T1000 (cell line): ENCODE measurements at regions not wholly inside any gene's neighbourhood (a gene's known extent, or its start where the extent isn't known, plus 50 kb on each side); places are given as distances from the start of the nearest gene placed in this dataset.
A peak's percentile ranks its signal among the peaks of the same experiment; 100 is the strongest.

Source experiments
- DNase-seq: peaks from one replicate; lab custom pipeline; 2025; ENCODE audit warnings: mixed read lengths; lab: John Stamatoyannopoulos, UW

- DNase-seq: no peak
Measured at GRCh38 chr1:199700551-199700950, 327.0 kb upstream of the NR5A2 start.

DNA sequence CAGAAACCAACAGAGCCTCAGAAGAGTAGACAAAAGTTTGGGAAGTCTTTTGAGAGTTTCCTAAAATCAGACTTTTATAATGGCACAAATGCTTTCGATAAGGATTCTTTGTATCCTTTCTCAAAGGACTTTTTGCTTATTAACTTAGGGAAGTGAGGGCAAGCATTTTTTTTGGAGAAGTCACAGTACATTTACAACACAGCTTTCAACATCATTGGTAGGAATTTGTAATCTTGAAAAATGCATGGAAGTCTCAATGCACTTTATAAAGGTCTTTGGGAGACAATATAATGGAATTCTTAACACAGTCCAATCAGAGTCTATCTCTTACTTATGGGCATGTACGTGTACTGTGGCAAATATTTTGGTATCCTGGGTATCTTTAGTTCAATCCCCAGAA, 325.8 kb upstream of the NR5A2 start:
- no peak for DNase-seq

- no peak for DNase-seq
Measured at GRCh38 chr1:199704231-199704630, 323.3 kb upstream of the NR5A2 start.

DNA sequence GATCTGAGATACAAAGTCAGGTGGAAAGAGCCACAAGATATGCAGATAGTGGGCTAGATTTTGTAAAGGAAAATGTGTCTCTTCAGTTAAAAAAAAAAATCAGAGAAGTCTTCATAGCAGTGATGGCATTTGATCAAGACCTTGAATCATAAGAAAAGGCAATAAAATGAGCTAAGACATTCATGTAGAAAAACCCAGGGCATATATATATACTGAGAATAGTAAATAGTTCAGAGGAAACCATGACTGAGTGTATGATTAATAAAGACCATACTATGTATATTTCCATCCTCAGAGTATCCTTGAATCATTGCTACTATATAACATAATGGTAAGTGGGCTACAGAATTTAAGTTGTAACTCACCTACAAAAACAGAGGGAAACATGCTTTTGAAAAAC, 321.7 kb upstream of the NR5A2 start:
- DNase-seq: no peak

DNA sequence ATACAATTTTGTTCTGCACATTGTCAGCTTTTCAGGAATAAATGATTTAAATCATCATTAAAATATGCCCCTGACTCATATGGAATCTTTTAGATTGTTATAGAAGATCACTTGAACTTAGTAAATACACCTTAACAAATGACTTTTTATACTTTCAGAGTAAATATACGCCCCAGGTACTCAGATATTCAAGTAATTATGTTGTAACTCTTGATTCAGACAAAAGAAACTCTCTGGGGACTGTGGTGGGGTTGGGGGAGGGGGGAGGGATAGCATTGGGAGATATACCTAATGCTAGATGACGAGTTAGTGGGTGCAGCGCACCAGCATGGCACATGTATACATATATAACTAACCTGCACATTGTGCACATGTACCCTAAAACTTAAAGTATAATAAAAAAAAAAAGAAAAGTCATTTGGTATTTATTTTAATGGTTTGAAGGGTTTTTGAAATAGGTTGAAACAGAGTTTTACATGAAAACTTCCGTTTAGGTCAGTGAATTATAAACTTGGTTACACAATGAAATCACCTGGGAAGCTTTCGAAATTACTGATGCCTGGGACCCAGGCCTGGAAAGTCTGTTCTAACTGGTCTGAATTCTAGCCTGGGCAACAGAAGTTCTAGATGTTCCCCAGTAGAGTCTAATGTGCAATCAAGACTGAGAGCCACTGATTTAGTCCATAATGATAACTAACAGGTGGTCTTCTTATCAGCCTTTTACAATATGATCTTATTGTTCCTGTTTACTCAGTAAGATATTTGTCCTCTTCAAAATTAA, 320.5 kb upstream of the NR5A2 start:
- DNase-seq: no peak

DNA sequence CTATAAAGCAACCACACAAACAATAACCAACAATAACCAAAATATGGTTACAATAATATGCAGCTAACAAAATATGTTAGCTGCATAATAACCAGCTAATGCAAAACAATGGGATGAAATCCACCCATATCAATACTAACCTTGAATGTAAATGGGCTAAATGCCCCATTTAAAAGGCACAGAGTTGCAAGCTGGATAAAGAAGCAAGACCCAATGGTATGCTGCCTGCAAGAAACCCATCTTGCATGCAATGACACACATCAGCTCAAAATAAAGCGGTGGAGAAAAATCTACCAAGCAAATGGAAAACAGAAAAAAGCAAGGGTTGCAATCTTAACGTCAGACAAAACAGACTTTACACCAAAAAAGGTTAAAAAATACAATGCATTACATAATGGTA, 316.5 kb upstream of the NR5A2 start:
- DNase-seq: no peak

DNA sequence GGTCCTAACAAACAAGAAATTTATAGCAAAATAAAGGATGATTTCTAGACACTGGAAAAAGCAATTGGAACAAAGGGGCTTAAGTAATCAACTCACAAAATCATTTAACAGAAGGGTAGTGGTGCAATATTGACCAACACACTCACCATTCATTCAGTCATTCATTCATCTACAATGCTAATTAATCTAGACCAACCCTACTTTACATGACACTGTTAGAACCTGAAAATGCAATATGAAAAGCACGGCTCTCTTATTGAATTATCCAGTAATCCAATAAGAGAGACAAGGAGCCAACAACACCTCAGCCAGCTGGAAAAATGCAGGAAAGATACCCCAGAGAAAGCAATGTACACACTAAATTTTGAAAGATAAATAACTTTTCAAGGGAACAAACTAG, 310.8 kb upstream of the NR5A2 start:
- no peak for DNase-seq

GRCh38 chr1:199719156-199719842, 308.2 kb upstream of the NR5A2 start:
- no peak for DNase-seq

- no peak for DNase-seq
Measured at GRCh38 chr1:199720496-199720895, 307.0 kb upstream of the NR5A2 start.

DNA sequence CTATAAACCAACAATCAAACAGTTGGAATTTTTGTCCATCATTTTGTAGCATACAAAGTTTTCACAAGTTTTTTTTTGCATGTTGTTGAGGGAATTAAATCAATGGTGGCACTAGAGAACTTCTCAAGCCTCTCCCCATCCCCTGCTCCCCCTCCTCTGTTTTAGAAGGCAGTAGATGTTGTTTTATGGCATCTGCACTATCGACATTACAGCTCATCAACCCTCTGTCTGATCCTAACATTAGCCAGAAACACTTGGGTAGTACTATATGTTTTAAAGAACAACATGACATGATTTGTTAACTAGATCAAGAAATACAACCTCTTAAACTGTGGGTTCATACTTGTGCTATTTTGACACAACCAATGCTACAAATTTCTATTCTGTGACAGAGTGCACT, 306.5 kb upstream of the NR5A2 start:
- DNase-seq: no peak

DNA sequence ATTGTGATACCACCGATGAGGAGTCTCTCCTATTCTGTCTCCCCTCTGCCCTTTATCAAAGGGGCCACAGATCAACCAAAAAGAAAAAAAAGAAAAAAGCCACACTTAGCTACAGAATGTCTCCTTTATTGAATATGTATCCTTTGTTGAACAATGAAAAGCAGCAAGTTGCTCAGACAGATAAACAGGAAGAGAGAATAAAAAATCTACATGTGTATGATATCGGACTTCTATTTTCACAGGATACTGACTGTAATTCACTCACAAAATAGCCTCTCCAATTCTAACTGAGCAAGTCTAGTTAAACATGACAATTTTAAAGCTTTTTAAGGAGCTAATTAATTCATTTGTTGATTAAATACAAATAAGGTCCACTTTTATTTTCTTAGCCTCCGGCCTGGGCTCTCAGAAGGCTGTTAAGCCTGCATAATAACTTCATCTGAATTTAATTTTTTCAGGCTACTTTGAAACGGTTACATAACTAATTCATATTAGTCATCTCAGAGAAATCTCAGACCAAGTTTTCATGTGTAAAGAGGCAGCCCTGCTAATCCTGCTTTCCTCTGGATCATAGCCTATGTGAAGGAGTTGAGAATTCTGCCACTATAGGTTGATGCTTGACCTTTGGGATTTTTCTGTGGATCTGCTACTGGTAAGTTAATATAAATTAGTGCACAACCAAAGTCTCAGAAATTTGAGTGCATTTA, 304.1 kb upstream of the NR5A2 start:
- no peak for DNase-seq

DNA sequence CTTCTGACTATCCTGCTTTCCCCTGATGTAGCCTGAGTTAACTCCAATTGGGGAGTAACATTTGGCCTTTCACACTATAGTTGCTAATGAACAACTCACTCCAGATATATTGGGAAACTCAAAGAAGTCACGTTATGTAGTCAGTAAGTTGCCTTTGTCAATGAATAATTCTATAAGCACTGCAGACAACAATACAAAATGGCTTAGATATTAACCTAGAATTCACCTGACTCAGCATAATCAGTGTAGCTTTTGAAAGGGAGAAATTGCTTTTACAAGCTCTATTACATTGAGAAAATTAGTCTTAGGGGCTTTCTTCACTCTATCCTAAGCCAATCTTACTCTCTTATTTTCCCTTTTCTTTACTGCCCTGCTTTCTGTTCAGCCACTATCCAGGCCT, 303.5 kb upstream of the NR5A2 start:
- DNase-seq: no peak

DNA sequence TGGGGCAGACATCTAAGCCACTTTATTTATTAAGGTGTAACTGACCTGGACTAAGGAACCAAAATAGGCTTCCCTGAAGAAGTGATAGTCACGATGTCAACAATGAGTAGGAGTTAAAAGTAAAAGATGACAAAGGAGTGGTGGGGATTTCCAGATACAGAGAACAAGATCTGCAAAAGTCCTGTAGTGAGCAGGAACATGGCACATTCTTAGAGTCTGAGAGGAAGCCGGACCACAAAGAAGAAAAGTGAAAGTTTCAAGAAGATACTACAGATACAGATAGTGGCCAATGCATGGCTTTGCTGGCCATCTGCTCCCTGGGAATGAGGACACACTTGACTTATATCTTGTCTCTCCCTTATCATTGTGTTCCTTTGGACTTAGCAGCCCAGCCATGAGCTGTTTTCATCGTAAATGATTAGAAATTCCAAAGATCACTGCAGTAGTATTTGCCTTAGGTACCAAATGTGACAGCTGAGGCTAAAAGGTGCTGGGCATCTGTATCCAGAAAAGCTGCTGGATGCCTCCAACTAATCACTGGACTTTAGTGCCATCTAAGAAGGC, 302.4 kb upstream of the NR5A2 start:
- DNase-seq: no peak

DNA sequence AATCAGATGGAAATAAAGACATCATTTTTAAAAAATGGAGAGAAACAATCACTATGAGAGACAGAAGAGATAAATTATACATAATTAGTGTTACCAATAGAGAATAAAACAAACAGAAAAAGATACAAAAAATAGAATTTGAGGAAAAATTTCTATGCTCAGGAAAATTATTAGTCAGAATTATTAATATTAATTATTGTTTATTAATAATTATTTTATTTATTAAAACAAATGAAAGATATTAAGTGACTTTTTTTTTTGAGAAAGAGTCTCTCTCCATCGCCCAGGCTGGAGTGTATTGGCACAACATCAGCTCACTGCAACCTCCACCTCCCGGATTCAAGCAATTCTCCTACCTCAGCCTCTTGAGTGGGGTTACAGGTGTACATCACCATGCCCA, 299.8 kb upstream of the NR5A2 start:
- DNase-seq: no peak

DNA sequence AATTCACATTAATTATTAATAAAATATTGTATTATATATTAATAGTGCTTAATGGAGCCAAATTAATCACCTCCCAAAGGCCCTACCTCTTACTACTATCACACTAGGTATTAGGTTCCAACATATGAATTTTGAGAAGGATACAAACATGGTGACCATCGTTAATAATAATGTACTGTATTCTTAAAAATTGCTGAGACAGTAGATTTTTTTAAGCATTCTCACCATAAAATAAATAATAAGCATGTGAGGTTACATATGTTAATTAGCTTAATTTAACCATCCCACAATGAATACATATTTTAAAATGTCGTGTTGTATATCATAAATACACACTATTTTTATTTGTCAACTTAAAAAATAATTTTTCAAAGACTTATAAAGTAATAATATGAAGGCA, 299.2 kb upstream of the NR5A2 start:
- no peak for DNase-seq

GRCh38 chr1:199733125-199733524, 294.4 kb upstream of the NR5A2 start:
- DNase-seq: no peak

GRCh38 chr1:199734186-199734585, 293.3 kb upstream of the NR5A2 start:
- DNase-seq: no peak

DNA sequence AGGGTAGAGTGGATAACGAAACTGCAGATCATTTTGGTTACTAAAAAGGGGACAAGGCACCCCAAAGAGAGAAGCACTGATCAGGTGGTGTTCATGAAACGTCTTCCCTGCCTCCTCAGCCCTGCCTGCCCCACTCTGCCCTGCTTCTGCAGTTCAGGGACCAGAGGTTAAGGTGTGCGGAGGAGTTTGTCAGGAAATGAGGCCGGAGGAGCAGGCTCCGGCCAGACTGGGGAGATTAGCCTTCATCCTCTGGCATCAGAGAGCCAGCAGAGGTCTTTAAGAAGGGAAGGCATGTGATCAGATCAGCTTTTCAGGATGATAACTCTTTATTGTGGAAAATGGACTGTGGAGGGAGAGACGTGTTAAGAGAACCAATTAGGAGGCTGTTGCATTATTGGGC, 291.9 kb upstream of the NR5A2 start:
- DNase-seq: no peak

GRCh38 chr1:199736646-199737045, 290.9 kb upstream of the NR5A2 start:
- no peak for DNase-seq

DNA sequence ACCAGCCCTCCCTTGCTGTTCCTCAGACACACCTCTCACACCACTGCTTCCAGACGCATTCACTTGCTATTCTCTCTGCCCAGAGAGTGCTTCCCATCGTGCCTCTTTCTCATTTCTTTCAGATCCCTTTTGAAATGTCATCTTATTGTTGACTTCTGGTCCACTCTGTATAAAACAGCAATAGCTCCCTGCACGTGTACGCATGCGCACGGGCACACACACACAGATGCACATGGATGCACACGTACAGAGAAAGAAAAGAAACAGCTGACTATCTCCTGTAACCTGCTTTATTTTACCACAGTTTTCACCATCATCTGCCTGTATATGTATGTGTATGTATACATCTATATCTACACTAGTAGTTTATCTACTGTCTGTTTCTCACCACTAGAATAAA, 285.9 kb upstream of the NR5A2 start:
- DNase-seq: no peak

GRCh38 chr1:199742547-199742946, 285.0 kb upstream of the NR5A2 start:
- peak; percentile 31 for DNase-seq

- DNase-seq: no peak
Measured at GRCh38 chr1:199743227-199743626, 284.3 kb upstream of the NR5A2 start.
